C4-2B (cell line): ENCODE measurements at regions not wholly inside any gene's neighbourhood (a gene's known extent, or its start where the extent isn't known, plus 50 kb on each side); places are given as distances from the start of the nearest gene placed in this dataset.

Source experiments
- CTCF ChIP-seq: fragments of 450-650 bp; conservative IDR thresholded peaks from 2 replicates; pipeline ENCODE4 v1.5.1; 2017; ENCODE audit warnings: mild to moderate bottlenecking
- ZFX ChIP-seq: fragments of 450-650 bp; IDR thresholded peaks from 2 replicates; pipeline ENCODE4 v1.6.1; 2017

- TF ChIP-seq ZFX (no peak), CTCF (no peak)
These were observed 179.1 kb downstream of the PSMG1 start for GRCh38 chr21:39003982-39004633.
